Epidermal melanocyte (primary cell): ENCODE measurements at regions not wholly inside any gene's neighbourhood (a gene's known extent, or its start where the extent isn't known, plus 50 kb on each side); places are given as distances from the start of the nearest gene placed in this dataset.
"Not testable (repeated sequence)": the region's sequence is repeated elsewhere in the genome, so short reads cannot be mapped to it uniquely, and the experiment has no call there.

ENCODE experiments used
- DNase-seq: peaks from one replicate; pipeline ENCODE4 v3.0.0; 2011; ENCODE audit warnings: low spot score; ENCODE audit not compliant: insufficient read length

DNA sequence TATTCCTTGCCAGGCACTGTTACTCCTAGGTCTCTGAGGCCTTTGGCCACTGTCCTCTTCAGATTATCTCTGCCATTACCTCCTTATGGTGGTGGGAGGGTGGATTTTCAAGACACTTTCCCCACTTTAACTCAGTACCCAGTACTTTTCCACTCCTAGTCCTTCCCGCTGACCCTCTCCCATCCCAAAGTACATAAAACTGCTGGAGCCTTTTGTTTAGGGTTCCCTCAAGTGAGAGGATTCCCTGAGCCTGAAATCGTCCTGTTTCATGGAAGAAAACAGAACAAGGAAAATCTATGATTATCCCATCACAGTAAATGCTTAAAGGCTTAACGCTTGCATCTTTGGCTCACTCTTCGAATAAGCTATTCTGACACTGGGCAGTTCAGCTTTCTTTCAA lies 1742.5 kb upstream of the ADGRL3 start:
- DNase-seq: no peak

DNA sequence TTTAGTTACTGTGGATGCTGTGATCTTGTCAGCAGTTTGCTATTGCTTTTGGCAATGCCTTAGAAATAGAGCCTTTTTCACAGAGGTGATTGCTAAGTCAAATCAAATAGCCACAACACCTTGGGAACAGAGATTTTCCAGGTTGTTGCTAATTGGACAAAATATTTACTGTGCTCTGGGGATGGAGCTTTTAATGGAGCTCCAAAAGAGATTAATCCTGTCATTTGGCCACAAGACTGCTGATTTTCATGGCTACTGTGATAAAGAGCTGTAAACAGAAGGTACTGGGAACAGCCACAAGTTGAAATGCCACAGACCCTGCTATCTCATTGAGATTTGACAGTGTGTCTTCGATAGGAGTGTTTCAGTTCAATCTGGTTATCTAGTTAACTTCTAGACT lies 1715.2 kb upstream of the ADGRL3 start:
- no peak for DNase-seq

DNA sequence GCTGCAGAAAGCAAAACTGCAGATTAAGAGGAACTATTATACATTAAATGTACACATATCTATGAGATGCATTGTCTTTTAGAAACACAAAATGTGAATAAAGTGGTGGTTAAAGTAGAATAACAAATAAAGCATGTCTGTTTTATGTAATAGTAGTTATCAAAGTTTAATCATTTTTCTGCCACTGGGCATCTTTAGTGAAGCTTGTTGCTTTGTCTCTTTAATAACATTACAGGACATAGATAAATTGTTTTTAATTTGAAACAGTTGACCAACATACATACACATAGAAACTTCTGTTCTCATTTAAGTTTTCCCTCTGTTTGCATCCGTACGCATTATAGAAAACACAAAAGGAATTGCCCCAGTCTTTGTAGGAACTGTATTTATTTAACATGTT lies 1700.0 kb upstream of the ADGRL3 start:
- no peak for DNase-seq

DNA sequence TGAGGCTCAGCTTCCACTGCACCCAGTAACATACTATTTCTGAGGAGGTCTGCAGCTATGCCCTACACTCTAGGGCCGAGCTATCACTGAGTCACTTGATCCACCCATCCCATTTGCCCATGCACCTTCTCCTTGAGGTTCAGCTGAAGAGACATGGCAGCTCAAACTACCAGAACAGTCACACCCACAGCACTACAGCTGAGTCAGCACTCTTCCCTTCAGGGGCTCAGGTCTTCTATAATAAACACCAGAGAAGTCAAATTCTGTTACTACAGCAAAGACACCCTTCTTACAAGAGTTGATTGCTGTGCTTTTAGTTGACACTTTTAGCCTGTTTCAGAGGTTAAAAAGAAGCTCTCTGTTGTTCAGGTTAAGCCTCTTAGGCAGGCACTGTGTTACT lies 1696.4 kb upstream of the ADGRL3 start:
- no peak for DNase-seq

DNA sequence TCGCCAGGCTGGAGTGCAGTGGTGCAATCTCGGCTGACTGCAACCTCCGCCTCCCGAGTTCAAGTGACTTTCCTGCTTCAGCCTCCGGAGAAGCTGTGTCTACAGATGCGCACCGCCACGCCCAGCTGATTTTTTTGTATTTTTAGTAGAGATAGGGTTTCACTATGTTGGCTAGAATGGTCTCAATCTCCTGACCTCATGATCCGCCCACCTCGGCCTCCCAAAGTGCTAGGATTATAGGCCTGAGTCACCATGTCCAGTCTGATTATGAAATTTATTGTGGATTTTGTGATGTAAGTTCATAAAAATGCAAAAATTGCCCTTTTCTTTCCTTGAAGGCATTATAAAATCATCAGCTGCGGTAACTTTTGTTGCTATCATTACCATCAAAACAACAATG lies 1688.3 kb upstream of the ADGRL3 start:
- not testable (repeated sequence) for DNase-seq

DNA sequence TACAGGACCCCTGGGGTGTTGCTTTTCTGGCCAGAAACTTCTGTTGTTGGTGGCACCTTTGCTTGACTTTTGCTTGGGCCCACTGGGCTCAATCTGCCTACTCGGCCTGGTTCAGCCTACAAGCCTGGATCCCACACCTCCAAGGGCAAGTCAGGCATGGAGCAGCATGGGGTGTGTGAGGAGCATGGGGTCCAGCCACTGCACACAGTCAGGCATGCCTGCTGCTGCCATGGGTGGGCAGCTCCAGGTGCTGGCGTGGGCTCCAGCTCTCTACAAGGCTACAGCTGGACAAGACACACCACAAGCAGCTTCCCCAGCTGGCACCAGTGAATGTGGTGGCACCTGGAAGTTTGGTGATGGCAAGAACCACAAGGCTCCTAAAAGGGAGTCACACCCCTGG lies 1683.1 kb upstream of the ADGRL3 start:
- DNase-seq: no peak

DNA sequence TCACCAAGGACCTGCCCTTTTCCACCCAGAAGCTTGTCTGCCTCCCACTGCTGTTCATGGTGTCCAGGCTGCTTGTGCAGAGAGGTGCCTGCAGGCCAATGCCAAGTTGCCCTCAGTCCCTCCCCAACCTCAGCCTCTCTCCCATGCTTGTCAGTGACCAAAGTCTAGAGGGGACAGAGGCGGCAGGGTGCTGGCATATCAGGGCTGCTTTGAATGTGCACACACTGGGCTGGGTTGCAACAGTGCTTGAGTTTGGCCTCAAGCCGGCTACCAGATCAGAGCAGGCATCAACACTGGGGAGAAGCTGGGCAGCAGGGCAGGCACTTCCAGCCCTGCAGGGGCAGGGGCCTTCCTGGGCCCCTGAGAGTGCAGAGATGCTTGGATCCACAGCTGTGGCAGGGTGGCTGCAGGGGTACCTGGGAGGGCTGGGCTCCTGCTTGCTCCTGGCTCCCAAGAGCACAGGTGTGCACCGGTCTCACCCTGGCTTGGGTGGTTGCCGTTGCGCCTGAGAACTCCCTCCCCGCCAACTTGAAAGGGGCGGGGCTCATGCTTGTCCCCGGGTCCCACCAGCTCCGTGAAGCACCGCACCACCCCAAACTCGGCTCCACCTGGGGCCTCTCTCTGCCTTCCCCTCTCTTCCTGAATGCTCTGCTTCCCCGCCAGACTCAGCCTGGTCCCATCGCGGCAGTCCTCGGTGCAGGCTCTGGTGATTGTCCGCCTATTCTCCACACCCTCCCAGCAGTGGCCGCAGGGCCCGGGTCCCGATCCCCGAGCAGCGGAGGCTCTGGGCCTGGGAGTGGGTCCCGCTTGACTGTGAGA lies 1681.9 kb upstream of the ADGRL3 start:
- DNase-seq: no peak

DNA sequence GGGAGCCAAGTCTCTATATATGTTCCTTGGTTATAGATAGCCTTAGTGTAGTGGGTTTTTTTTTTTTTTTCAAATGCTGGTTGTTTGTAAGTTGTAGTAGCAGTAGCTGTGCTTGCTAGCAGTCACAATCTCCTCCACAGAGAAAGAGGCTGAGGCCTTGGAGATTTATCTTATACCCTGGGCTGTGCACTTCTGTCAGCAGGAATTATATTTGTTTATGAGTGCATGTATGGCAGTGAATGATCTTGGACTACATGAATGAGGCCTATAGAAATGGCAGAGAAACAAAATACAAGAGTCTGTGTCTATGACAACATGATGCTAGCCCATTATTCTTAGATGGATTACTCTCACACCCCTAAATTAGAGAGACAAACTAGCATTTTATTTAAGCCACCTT lies 1674.2 kb upstream of the ADGRL3 start:
- no peak for DNase-seq

DNA sequence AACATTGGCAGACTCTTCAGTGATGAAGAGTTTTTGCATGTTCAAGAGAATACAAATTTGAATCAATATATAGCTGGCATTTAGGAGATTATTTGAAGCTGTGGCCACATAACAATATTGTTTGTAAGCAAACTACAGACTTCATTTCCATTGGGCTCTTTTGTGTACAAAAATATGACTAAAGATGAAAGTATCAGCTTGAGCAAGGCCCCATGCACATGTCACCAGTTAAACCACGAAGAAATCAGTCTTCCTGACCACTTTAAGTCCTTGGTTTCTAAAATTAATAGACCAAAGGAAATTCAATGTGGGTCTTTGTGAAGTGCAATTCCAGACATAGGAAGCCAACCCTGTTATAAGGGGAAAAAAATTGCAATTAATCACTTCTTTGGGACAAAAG lies 1664.6 kb upstream of the ADGRL3 start:
- DNase-seq: no peak

DNA sequence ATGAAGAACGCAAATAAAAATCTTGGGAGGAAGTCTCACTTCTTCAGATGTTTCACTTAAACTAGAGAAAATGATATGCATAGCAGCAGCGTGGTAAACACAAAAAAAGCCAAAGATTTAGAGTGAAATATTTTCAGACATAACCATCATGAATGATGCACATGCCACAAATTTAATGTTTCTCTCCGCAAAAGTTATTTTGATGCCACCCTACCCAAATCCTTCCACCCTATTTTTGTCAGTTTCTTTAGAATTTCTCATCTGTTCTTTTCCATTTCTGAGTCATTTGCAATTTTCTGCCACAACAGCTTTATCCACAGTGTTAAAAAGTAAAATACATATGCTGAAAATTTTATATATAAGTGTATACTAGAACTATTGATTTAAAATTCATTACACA lies 1663.7 kb upstream of the ADGRL3 start:
- DNase-seq: no peak

DNA sequence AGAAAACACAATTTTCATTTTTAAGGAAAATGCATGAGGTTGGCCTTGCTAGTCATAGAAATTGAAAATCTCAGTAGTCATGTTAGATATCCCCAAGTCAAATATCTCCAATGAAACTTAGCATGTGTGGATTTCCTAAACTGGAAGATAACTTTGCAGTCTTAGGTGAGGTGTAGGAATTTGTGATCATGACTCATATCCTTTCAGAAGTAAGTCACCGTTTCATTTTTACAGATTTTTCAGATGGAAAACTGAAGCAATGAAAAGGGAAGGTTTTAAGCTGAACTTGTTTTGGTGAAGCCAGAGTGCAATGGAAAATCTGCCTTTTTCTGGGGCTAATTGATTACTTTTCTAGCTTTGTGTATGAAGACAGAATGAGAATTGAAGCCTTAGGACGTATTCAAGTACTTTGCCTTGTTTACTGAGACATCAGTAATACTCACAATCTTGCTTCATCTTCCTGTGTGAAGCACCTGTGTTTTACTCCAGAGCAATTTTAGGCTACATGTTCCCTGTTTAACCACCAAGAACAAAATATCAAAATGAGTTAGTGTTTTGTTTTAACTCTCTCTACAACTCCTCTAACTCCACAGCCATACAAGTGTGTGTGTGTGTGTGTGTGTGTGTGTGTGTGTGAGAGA lies 1662.8 kb upstream of the ADGRL3 start:
- DNase-seq: no peak

DNA sequence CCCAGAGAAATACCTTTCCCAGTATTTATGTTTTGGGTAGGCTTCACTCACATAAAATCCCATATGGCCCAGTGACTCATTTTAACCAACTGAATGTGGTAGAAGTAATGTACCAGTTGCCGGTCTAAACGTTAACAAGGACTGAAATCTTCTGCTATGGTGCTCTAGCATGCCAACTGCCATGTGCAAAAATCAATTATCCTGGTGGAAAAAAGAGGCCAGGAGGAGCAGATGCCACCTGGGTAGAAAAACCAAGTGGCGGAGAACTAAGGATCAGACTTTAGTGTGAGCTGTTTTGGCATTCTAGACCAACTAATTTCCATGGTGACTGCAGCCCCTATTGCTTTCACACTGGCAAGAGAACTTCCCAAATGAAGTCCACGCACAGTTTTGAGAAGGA lies 1660.7 kb upstream of the ADGRL3 start:
- no peak for DNase-seq

DNA sequence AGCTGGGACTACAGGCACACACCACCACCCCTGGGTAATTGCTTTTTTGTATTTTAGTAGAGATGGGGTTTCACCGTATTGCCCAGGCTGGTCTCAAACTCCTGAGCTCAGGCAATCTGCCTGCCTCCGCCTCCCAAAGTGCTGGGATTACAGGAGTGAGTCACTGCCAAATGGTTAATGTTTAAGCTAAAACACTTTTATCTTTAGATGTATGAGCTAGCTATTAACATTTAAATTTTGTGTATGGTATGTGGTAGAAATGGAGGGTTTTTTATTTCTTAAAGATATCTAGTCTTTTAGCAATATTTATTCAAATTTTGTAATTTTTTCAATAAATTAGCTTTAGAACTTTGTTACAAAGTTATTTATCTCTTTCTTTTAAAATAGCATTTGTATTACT lies 1659.8 kb upstream of the ADGRL3 start:
- DNase-seq: no peak

DNA sequence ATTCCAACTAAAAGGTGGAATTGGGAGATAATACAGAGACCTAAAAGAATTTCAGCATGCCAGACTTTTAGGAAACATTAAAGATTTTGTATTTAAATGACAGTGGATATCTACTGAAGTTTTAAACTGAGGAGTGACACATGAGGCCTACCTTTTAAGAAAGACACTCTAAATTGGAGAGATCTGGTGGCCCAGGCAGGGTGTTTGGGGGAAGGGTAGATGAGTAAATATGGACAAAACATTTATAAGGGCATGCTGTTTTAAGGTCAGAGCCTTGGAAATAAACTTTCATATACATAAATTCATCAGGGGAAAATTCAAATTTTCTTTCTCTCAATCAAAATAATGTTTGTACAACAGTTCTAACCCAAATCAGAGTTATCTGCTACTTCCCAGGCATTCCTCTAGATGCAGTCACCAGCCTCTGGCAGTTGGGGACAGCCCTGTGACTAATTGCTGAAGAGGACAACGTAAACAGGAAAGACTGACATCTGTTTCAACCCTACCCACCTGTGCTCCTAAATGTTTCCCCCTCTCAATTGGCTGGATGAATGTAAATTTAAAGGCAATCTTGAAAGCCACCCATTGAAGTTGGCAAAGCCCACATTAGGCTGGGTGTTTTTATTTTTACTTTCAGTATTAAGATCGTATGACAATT lies 1646.9 kb upstream of the ADGRL3 start:
- peak; percentile 16 for DNase-seq

DNA sequence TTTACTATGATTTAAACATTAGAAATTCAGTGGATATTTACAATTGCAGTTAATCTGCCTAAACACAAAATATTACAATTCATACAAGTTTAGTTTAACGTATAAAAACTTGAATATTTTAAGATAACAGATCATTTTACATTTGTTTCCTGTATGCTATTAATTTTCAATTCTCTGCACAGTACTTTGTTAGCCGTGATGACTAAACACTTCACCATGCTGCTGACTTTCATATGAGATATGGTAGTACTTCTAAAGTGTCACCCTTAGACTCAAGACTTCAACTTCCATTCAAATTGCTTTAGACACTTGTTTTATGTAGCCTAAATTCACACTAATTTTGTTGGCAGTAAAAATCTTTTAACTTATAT lies 1646.4 kb upstream of the ADGRL3 start:
- DNase-seq: peak; percentile 16

DNA sequence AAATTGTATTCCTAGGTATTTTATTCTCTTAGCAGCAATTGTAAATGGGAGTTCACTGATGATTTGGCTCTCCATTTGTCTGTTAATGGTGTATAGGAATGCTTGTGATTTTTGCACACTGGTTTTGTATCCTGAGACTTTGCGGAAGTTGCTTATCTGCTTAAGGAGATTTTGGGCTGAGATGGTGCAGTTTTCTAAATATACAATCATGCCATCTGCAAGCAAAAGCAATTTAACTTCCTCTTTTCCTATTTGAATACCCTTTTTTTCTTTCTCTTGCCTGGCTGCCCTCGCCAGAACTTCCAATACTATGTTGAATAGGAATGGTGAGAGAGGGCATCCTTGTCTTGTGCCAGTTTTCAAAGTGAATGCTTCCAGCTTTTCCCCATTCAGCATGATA lies 1643.9 kb upstream of the ADGRL3 start:
- not testable (repeated sequence) for DNase-seq

DNA sequence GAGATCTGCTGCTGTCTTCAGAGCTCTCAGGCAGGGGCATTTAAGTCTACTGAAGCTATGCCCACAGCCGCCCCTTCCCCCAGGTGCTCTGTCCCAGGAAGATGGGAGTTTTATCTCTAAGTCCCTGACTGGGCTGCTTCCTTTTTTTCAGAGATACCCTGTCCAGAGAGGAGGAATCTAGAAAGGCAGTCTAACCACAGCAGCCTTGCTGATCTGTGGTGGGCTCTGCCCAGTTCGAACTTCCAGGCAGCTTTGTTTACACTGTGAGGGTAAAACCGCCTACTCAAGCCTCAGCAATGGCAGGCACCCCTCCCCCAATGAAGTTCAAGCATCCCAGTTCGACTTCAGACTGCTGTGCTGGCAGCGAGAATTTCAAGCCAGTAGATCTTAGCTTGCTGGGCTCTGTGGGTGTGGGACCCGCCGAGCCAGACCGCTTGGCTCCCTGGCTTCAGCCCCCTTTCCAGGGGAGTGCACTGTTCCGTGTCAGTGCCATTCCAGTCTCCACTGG lies 1639.9 kb upstream of the ADGRL3 start:
- DNase-seq: not testable (repeated sequence)

DNA sequence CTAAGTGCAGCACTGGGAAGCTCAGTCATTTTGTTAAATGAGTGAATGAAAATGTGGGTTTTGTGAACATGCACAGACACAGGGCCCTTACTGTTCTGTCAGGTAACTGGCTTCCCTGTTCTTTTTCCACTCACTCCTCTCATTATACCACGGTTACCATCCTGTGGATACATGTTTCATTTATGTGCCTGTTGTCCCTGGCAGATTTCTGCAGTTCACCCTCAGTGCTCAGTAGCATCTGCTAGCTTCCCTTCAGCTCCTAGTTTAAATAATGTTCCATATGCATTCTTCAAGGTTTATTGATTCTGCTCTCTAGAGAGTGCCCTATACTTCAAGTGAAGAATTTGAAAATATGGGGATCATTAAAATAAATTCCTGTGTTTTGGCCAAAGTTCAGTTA lies 1634.3 kb upstream of the ADGRL3 start:
- DNase-seq: no peak

DNA sequence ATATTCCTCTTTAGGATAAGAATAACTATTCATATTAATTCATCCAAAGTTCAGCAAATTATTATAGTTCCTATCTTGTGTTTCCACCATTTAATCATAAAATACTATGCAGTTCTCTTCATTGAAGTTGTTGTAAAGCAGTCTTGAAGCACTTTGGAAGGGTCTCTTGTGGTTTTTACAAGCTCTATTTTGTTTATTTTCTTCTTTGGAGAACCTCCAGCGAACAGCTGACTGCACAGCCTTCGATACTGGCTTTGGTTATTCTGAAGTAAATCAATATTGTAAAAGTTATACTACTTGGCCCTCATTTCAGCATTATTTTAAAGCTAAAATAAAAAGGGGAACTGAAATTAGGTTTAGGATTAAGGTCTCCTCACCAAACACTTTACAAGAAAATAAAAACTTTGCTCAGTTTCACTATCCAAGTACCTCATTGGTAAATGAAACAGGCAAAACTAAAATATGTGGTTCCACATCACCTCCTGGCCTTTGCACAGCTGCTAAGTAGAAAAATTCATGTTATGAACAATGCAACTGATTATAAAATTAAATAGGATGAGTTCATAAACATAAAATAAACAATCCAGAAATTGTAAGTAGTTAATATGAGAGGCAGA lies 1629.2 kb upstream of the ADGRL3 start:
- DNase-seq: no peak

DNA sequence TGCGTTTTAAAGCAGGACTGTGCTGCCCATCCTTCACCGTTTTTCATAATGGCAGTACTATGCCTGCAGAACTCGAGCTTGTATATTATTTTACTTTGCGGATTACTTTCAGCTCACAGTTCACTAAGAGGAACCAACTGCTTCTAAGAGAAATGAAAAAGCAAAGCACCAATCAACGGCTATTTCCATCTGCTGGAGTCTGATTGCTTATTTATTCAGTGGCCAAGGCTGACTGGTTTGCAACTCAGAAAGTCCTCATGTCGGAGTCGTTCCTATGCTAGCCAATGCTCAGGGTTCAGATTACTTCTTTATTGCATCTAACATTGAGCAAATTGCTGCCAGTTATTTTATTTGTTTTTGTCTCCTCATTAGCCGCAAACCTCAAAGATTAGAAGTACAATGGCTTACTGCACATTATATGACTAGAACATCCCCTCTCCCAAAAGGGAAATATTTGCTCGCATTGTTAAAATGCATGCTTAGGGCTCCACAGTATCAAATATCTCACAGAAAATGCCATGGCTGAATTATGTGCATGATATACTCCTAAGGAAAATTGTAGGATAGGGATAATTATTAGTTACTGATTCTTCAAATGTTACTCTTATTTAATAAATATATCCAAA lies 1628.2 kb upstream of the ADGRL3 start:
- no peak for DNase-seq

DNA sequence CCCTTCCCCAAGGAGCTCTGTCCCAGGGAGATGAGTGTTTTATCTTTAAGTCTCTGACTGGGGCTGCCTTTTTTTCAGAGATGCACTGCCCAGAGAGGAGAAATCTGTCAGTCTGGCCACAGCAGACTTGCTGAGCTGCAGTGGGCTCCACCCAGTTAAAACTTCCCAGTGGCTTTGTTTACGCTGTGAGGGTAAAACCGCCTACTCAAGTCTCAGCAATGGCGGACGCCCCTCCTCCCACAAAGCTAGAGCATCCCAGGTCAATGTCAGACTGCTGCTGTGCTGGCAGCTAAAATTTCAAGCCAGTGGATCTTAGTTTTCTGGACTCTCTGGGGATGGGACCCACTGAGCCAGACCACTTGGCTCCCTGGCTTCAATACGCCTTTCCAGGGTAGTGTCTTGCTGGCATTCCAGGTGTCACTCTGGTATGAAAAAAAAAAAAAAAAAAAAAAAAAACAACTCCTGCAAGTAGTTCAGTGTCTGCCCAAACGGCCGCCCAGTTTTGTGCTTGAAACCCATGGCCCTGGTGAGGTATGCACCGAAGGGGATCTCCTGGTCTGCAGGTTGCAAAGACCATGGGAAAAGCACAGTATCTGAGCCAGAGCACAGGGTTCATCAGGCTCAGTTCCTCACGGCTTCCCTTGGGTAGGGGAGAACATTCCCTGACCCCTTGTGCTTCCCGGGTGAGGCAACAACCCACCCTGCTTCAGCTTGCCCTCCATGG lies 1616.1 kb upstream of the ADGRL3 start:
- no peak for DNase-seq
